Uterus (tissue), 3 donors: ENCODE measurements at regions not wholly inside any gene's neighbourhood (a gene's known extent, or its start where the extent isn't known, plus 50 kb on each side); places are given as distances from the start of the nearest gene placed in this dataset.

ENCODE experiments used
- DNase-seq, 2 donors: peaks; one replicate each; pipeline ENCODE4 v3.0.0-alpha.2; 2019 to 2020
- H3K27ac ChIP-seq, 2 donors: fragments of 200-600 bp; sonication (generic); 1 replicate in 1 of 2; 2 replicates in 1 of 2; pipeline ENCODE4 v1.5.1; 2016 to 2018
- H3K27me3 ChIP-seq, 2 donors: fragments of 200-600 bp; sonication (generic); one replicate each; pipeline ENCODE4 v1.5.1; 2018 to 2019; ENCODE audit warnings: control low read depth in 1 of 2
- H3K36me3 ChIP-seq, 2 donors: fragments of 200-600 bp; sonication (generic); one replicate each; pipeline ENCODE4 v1.5.1; 2019; ENCODE audit warnings: control low read depth in 1 of 2
- H3K4me1 ChIP-seq, 2 donors: fragments of 200-600 bp; sonication (generic); one replicate each; pipeline ENCODE4 v1.5.1; 2018 to 2019; ENCODE audit warnings: control low read depth in 1 of 2
- H3K4me3 ChIP-seq, 2 donors: fragments of 200-600 bp; sonication (generic); 1 replicate in 1 of 2; 2 replicates in 1 of 2; pipeline ENCODE4 v1.5.1; 2018 to 2019; ENCODE audit warnings: mild to moderate bottlenecking in 1 of 2
- H3K9me3 ChIP-seq, 2 donors: fragments of 200-600 bp; sonication (generic); one replicate each; pipeline ENCODE4 v1.5.1; 2019; ENCODE audit warnings: control low read depth in 1 of 2
- CTCF ChIP-seq, 4 experiments: fragments of 200-600 bp in 2 of 4; fragments of 450-650 bp in 2 of 4; sonication (generic) in 2 of 4; IDR thresholded peaks; one replicate each; pipeline ENCODE4 v1.5.1; 2016 to 2019; ENCODE audit warnings: antibody characterized with exemption in 4 of 4, mild to moderate bottlenecking in 2 of 4, moderate library complexity in 1 of 4
- POLR2A ChIP-seq, 2 donors: fragments of 450-650 bp; IDR thresholded peaks; one replicate each; pipeline ENCODE4 v1.6.1; 2016; ENCODE audit warnings: antibody characterized with exemption in 2 of 2, mild to moderate bottlenecking in 1 of 2, moderate library complexity in 1 of 2
- intact Hi-C: fragments of 100-400 bp; cut with DNase I; formaldehyde crosslinking; loops from one replicate; pipeline ENCODE4 v1.15.1; 2023; ENCODE audit warnings: low total_unique reads
- donor health status: DM: yes; HTN: yes; CAD: no.

GRCh38 chr4:83772685-83773084 is 236.8 kb downstream of the GPAT3 start:
- Histone ChIP-seq H3K27me3 (no peaks in the 10 kb centered on the region), H3K4me3 (no peak overlapping the region), H3K9me3 (no peaks in the 10 kb centered on the region), H3K36me3 (no peaks in the 10 kb centered on the region), H3K27ac (no peak overlapping the region), H3K4me1 (no peaks in the 10 kb centered on the region)
- intact Hi-C loops, result no loop called here
- TF ChIP-seq CTCF (IDR thresholded peaks at IDR 0.05) (no peak), POLR2A (IDR thresholded peaks at IDR 0.05) (no peak)
- DNase-seq, result no peak

- H3K9me3 ChIP-seq, result no peaks in the 10 kb centered on the region
- intact Hi-C loops, result no loop called here
- no peak for DNase-seq
- no peaks in the 10 kb centered on the region for H3K27me3 ChIP-seq
- H3K36me3 ChIP-seq, result no peaks in the 10 kb centered on the region
- no peak overlapping the region for H3K27ac ChIP-seq
- H3K4me3 ChIP-seq, result no peak overlapping the region
- TF ChIP-seq CTCF (IDR thresholded peaks at IDR 0.05), result peak in 1 of 4 experiments; percentile 7
- no peak for TF ChIP-seq POLR2A (IDR thresholded peaks at IDR 0.05)
- H3K4me1 ChIP-seq, result no peaks in the 10 kb centered on the region
Measured at GRCh38 chr4:83771113-83771705, 235.3 kb downstream of the GPAT3 start.

GRCh38 chr4:83768146-83768545 is 232.2 kb downstream of the GPAT3 start:
- no peak overlapping the region for H3K4me3 ChIP-seq
- intact Hi-C loops, result no loop called here

GRCh38 chr4:83767067-83767466 is 231.2 kb downstream of the GPAT3 start:
- DNase-seq, result no peak
- Histone ChIP-seq H3K36me3 (no peaks in the 10 kb centered on the region), H3K4me1 (no peaks in the 10 kb centered on the region), H3K27ac (no peak overlapping the region), H3K27me3 (peaks cover 0 to 4% of the 10 kb centered on the region in 2 donors), H3K9me3 (no peaks in the 10 kb centered on the region), H3K4me3 (no peak overlapping the region)
- intact Hi-C loops, result no loop called here
- TF ChIP-seq POLR2A (IDR thresholded peaks at IDR 0.05) (no peak), CTCF (IDR thresholded peaks at IDR 0.05) (no peak)

More at GRCh38 chr4:83768146-83768545, 232.2 kb downstream of the GPAT3 start:
- Histone ChIP-seq H3K27me3 (peaks cover 0 to 4% of the 10 kb centered on the region in 2 donors), H3K27ac (no peak overlapping the region), H3K36me3 (no peaks in the 10 kb centered on the region), H3K4me1 (no peaks in the 10 kb centered on the region), H3K9me3 (no peaks in the 10 kb centered on the region)
- DNase-seq, result no peak
- no peak for TF ChIP-seq POLR2A (IDR thresholded peaks at IDR 0.05)
- TF ChIP-seq CTCF (IDR thresholded peaks at IDR 0.05), result no peak

GRCh38 chr4:83759611-83760010 is 223.7 kb downstream of the GPAT3 start:
- Histone ChIP-seq H3K4me3 (no peak overlapping the region), H3K27me3 (peaks cover 0 to 4% of the 10 kb centered on the region in 2 donors), H3K9me3 (no peaks in the 10 kb centered on the region), H3K36me3 (no peaks in the 10 kb centered on the region), H3K4me1 (no peaks in the 10 kb centered on the region), H3K27ac (no peak overlapping the region)
- intact Hi-C loops, result no loop called here
- DNase-seq, result no peak
- TF ChIP-seq POLR2A (IDR thresholded peaks at IDR 0.05), result no peak
- no peak for TF ChIP-seq CTCF (IDR thresholded peaks at IDR 0.05)
